GM18867 (cell line): ENCODE measurements at regions not wholly inside any gene's neighbourhood (a gene's known extent, or its start where the extent isn't known, plus 50 kb on each side); places are given as distances from the start of the nearest gene placed in this dataset.

Source experiments
- ATAC-seq: cut with Tn5 transposase; IDR thresholded peaks from one replicate; pipeline ENCODE4 v1.9.1; 2021; ENCODE audit warnings: mild to moderate bottlenecking, moderate library complexity; ENCODE audit not compliant: unreplicated experiment

GRCh38 chr2:45337481-45337880 lies 273.6 kb downstream of the SRBD1 start:
- no peak for ATAC-seq

GRCh38 chr2:45334205-45334604 lies 276.9 kb downstream of the SRBD1 start:
- no peak for ATAC-seq

- no peak for ATAC-seq
Observed at GRCh38 chr2:45332567-45332966, 278.5 kb downstream of the SRBD1 start.

GRCh38 chr2:45332094-45332493 lies 279.0 kb downstream of the SRBD1 start:
- ATAC-seq = no peak

GRCh38 chr2:45331410-45331786 lies 279.7 kb downstream of the SRBD1 start:
- ATAC-seq = no peak

- no peak for ATAC-seq
Observed at GRCh38 chr2:45330637-45331409, 280.2 kb downstream of the SRBD1 start.

- no peak for ATAC-seq
Observed at GRCh38 chr2:45330108-45330507, 281.0 kb downstream of the SRBD1 start.

- ATAC-seq = no peak
Observed at GRCh38 chr2:45329045-45329677, 281.9 kb downstream of the SRBD1 start.

GRCh38 chr2:45328264-45328870 lies 282.7 kb downstream of the SRBD1 start:
- no peak for ATAC-seq

GRCh38 chr2:45323344-45323743 lies 287.7 kb downstream of the SRBD1 start:
- no peak for ATAC-seq

- ATAC-seq = no peak
Observed at GRCh38 chr2:45320956-45321355, 290.1 kb downstream of the SRBD1 start.

- ATAC-seq = no peak
Observed at GRCh38 chr2:45319683-45320455, 291.2 kb downstream of the SRBD1 start.

GRCh38 chr2:45318686-45319085 lies 292.4 kb downstream of the SRBD1 start:
- ATAC-seq = no peak

GRCh38 chr2:45316576-45317338 lies 294.3 kb downstream of the SRBD1 start:
- ATAC-seq = no peak

GRCh38 chr2:45315861-45316260 lies 295.2 kb downstream of the SRBD1 start:
- ATAC-seq = no peak

- ATAC-seq = no peak
Observed at GRCh38 chr2:45312275-45312674, 298.8 kb downstream of the SRBD1 start.

- no peak for ATAC-seq
Observed at GRCh38 chr2:45311559-45311958, 299.5 kb downstream of the SRBD1 start.

- ATAC-seq = no peak
Observed at GRCh38 chr2:45307147-45307546, 297.9 kb upstream of the SIX2 start.

- no peak for ATAC-seq
Observed at GRCh38 chr2:45305599-45305998, 296.3 kb upstream of the SIX2 start.

GRCh38 chr2:45303417-45304202 lies 294.4 kb upstream of the SIX2 start:
- no peak for ATAC-seq
